ENCODE measurements at regions not wholly inside any gene's neighbourhood (a gene's known extent, or its start where the extent isn't known, plus 50 kb on each side); places are given as distances from the start of the nearest gene placed in this dataset.

- Mint-ChIP-seq H3K9me3 (ENCODE audit: low read depth) (peaks cover 3% of the 10 kb centered on the region), H3K4me1 (ENCODE audit: low read depth) (no peaks in the 10 kb centered on the region), H3K36me3 (ENCODE audit: low read depth) (no peaks in the 10 kb centered on the region), H3K27ac (ENCODE audit: unreplicated experiment) (no peak overlapping the region), H3K27me3 (ENCODE audit: low read depth) (peaks cover 6% of the 10 kb centered on the region), H3K4me3 (ENCODE audit: unreplicated experiment) (no peak overlapping the region)
- no peak for DNase-seq (ENCODE audit: low spot score)
- no peak for TF ChIP-seq CTCF (IDR thresholded peaks at IDR 0.05)
Measured at GRCh38 chr18:2424420-2424819, 146.9 kb downstream of the METTL4 start.

- no peaks in the 10 kb centered on the region for H3K4me1 Mint-ChIP-seq (ENCODE audit: low read depth)
- no peak for DNase-seq (ENCODE audit: low spot score)
- no peak for TF ChIP-seq CTCF (IDR thresholded peaks at IDR 0.05)
- no peak overlapping the region for H3K27ac Mint-ChIP-seq (ENCODE audit: unreplicated experiment)
- no peak overlapping the region for H3K4me3 Mint-ChIP-seq (ENCODE audit: unreplicated experiment)
- H3K27me3 Mint-ChIP-seq (ENCODE audit: low read depth), result peaks cover 2% of the 10 kb centered on the region
- H3K36me3 Mint-ChIP-seq (ENCODE audit: low read depth), result no peaks in the 10 kb centered on the region
- peaks cover 11% of the 10 kb centered on the region for H3K9me3 Mint-ChIP-seq (ENCODE audit: low read depth)
Measured at GRCh38 chr18:2425426-2426317, 145.6 kb downstream of the METTL4 start.

GRCh38 chr18:2430191-2430590 is 141.1 kb downstream of the METTL4 start:
- no peak for TF ChIP-seq CTCF (IDR thresholded peaks at IDR 0.05)
- Mint-ChIP-seq H3K4me1 (ENCODE audit: low read depth) (no peaks in the 10 kb centered on the region), H3K9me3 (ENCODE audit: low read depth) (peaks cover 13% of the 10 kb centered on the region), H3K4me3 (ENCODE audit: unreplicated experiment) (no peak overlapping the region), H3K36me3 (ENCODE audit: low read depth) (peaks cover 1% of the 10 kb centered on the region), H3K27ac (ENCODE audit: unreplicated experiment) (no peak overlapping the region), H3K27me3 (ENCODE audit: low read depth) (peaks cover 3% of the 10 kb centered on the region)
- DNase-seq (ENCODE audit: low spot score), result no peak

- Mint-ChIP-seq H3K27me3 (ENCODE audit: low read depth) (peaks cover 3% of the 10 kb centered on the region), H3K9me3 (ENCODE audit: low read depth) (peaks cover 10% of the 10 kb centered on the region)
- no peak for TF ChIP-seq CTCF (IDR thresholded peaks at IDR 0.05)
Measured at GRCh38 chr18:2431806-2432205, 139.5 kb downstream of the METTL4 start.

GRCh38 chr18:2433366-2433765 is 137.9 kb downstream of the METTL4 start:
- Mint-ChIP-seq H3K9me3 (ENCODE audit: low read depth) (peaks cover 10% of the 10 kb centered on the region), H3K4me3 (ENCODE audit: unreplicated experiment) (no peak overlapping the region), H3K27me3 (ENCODE audit: low read depth) (peaks cover 3% of the 10 kb centered on the region), H3K4me1 (ENCODE audit: low read depth) (no peaks in the 10 kb centered on the region), H3K36me3 (ENCODE audit: low read depth) (peaks cover 3% of the 10 kb centered on the region), H3K27ac (ENCODE audit: unreplicated experiment) (no peak overlapping the region)
- DNase-seq (ENCODE audit: low spot score), result no peak
- TF ChIP-seq CTCF (IDR thresholded peaks at IDR 0.05), result no peak

More at GRCh38 chr18:2431806-2432205, 139.5 kb downstream of the METTL4 start:
- DNase-seq (ENCODE audit: low spot score), result no peak
- no peaks in the 10 kb centered on the region for H3K4me1 Mint-ChIP-seq (ENCODE audit: low read depth)
- no peak overlapping the region for H3K27ac Mint-ChIP-seq (ENCODE audit: unreplicated experiment)
- H3K4me3 Mint-ChIP-seq (ENCODE audit: unreplicated experiment), result no peak overlapping the region
- H3K36me3 Mint-ChIP-seq (ENCODE audit: low read depth), result peaks cover 3% of the 10 kb centered on the region
